ENCODE measurements at regions not wholly inside any gene's neighbourhood (a gene's known extent, or its start where the extent isn't known, plus 50 kb on each side); places are given as distances from the start of the nearest gene placed in this dataset.
"Not testable (repeated sequence)": the region's sequence is repeated elsewhere in the genome, so short reads cannot be mapped to it uniquely, and the experiment has no call there.

DNA sequence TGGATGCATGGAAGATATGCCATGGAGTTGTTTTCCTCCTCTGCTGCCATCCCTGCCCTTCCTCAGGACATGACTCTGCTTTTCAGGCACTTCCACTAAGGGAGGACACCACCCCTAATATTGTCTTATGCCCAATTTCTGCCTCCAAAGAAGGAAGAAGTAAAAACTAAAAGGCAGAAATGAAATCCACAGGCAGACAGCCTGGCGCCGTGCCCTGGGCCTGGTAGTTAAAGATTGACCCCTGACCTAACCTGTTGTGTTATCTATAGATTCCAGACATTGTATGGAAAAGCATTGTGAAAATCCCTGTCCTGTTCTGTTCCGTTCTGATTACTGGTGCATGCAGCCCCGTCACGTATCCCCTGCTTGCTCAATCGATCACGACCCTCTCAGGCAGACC lies 80.1 kb upstream of the PLAC8 start:
- TF ChIP-seq, protein P1, sequence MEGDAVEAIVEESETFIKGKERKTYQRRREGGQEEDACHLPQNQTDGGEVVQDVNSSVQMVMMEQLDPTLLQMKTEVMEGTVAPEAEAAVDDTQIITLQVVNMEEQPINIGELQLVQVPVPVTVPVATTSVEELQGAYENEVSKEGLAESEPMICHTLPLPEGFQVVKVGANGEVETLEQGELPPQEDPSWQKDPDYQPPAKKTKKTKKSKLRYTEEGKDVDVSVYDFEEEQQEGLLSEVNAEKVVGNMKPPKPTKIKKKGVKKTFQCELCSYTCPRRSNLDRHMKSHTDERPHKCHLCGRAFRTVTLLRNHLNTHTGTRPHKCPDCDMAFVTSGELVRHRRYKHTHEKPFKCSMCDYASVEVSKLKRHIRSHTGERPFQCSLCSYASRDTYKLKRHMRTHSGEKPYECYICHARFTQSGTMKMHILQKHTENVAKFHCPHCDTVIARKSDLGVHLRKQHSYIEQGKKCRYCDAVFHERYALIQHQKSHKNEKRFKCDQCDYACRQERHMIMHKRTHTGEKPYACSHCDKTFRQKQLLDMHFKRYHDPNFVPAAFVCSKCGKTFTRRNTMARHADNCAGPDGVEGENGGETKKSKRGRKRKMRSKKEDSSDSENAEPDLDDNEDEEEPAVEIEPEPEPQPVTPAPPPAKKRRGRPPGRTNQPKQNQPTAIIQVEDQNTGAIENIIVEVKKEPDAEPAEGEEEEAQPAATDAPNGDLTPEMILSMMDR (IDR thresholded peaks at IDR 0.05; ENCODE audit: low read length) = not testable (repeated sequence)
- TF ChIP-seq EZH2 (IDR thresholded peaks at IDR 0.05; ENCODE audit: borderline replicate concordance, low read length) = not testable (repeated sequence)

Data from OCI-LY1 (cell line).